ENCODE measurements at regions not wholly inside any gene's neighbourhood (a gene's known extent, or its start where the extent isn't known, plus 50 kb on each side); places are given as distances from the start of the nearest gene placed in this dataset.
A peak's percentile ranks its signal among the peaks of the same experiment; 100 is the strongest.

DNA sequence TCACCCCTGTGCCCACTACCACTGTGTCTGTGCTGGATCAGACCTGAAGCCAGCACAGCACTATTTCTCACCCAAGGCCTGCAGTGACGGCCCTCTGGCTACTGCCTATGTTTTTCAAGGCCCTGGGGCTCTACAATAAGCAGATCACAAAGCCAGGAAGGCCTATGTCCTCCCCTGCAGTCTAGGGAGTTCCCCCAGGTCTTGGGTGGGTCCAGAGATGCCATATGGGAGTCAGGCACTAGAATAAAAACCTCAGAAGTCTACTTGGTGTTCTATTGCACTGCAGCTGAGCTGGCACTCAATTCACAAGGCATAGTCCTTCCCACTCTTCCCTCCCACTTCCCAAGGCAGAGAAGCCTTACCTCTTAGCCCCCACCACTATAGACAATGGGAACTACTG lies 107.1 kb downstream of the FBXO4 start:
- H3K27ac ChIP-seq (ENCODE audit: low read depth, low read length), result no peak overlapping the region
- no peak overlapping the region for H2AFZ ChIP-seq (ENCODE audit: low read length, unreplicated experiment)
- H3K36me3 ChIP-seq (ENCODE audit: insufficient read depth, low read length), result no peaks in the 10 kb centered on the region
- no peaks in the 10 kb centered on the region for H3K79me2 ChIP-seq (ENCODE audit: control insufficient read depth, insufficient read depth, low read length, unreplicated experiment)
- H3K4me1 ChIP-seq (ENCODE audit: control insufficient read depth, insufficient read depth, low read length, unreplicated experiment), result no peaks in the 10 kb centered on the region
- H3K27me3 ChIP-seq (ENCODE audit: insufficient read depth, low read length), result peaks cover 39% of the 10 kb centered on the region
- H3K4me3 ChIP-seq (ENCODE audit: low read depth, low read length), result no peak overlapping the region

DNA sequence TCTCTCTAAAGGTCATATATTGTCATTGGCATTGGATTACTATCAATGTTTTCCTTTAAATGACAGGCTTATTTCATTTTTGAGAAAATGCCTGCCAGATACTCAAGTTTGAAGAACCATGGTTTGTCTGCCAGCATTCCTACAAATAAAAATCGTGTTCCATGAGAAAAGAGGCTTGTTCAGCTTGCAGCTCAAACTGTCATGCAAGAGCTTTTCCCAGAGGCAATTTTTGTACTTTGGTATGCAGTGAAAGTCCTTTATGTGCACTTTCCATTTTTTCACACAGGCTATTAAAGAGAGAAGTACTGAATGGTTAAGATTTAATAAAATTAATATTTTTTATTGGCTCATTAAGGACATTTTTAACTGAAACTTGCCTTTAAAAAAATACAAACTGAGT lies 110.4 kb downstream of the FBXO4 start:
- no peaks in the 10 kb centered on the region for H3K4me1 ChIP-seq (ENCODE audit: control insufficient read depth, insufficient read depth, low read length, unreplicated experiment)
- no peaks in the 10 kb centered on the region for H3K79me2 ChIP-seq (ENCODE audit: control insufficient read depth, insufficient read depth, low read length, unreplicated experiment)
- H3K4me3 ChIP-seq (ENCODE audit: low read depth, low read length), result no peak overlapping the region
- H3K27ac ChIP-seq (ENCODE audit: low read depth, low read length), result no peak overlapping the region
- H3K36me3 ChIP-seq (ENCODE audit: insufficient read depth, low read length), result no peaks in the 10 kb centered on the region
- H3K27me3 ChIP-seq (ENCODE audit: insufficient read depth, low read length), result peaks cover 45% of the 10 kb centered on the region
- H2AFZ ChIP-seq (ENCODE audit: low read length, unreplicated experiment), result no peak overlapping the region

DNA sequence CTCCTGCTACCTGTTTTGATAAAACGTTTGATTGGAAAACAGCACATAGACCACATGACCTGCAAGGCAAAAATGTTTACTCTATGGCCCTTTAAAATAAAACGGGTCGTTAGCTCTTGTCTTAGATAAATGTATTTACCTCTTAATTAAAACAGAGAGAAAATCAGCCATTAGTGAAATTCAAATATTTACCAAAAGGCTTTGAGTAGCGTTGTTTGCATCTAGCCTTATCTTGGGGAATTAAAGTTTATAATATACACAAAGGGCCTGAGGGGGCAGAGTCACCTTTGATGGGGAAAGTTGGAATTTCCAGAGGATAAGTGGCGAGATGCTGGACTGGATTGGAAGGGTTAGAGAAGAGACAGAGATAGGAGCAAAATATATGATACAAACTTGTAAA lies 111.3 kb downstream of the FBXO4 start:
- H3K36me3 ChIP-seq (ENCODE audit: insufficient read depth, low read length), result no peaks in the 10 kb centered on the region
- no peak overlapping the region for H3K4me3 ChIP-seq (ENCODE audit: low read depth, low read length)
- no peak overlapping the region for H3K27ac ChIP-seq (ENCODE audit: low read depth, low read length)
- no peaks in the 10 kb centered on the region for H3K4me1 ChIP-seq (ENCODE audit: control insufficient read depth, insufficient read depth, low read length, unreplicated experiment)
- H2AFZ ChIP-seq (ENCODE audit: low read length, unreplicated experiment), result no peak overlapping the region
- peaks cover 49% of the 10 kb centered on the region for H3K27me3 ChIP-seq (ENCODE audit: insufficient read depth, low read length)
- no peaks in the 10 kb centered on the region for H3K79me2 ChIP-seq (ENCODE audit: control insufficient read depth, insufficient read depth, low read length, unreplicated experiment)

DNA sequence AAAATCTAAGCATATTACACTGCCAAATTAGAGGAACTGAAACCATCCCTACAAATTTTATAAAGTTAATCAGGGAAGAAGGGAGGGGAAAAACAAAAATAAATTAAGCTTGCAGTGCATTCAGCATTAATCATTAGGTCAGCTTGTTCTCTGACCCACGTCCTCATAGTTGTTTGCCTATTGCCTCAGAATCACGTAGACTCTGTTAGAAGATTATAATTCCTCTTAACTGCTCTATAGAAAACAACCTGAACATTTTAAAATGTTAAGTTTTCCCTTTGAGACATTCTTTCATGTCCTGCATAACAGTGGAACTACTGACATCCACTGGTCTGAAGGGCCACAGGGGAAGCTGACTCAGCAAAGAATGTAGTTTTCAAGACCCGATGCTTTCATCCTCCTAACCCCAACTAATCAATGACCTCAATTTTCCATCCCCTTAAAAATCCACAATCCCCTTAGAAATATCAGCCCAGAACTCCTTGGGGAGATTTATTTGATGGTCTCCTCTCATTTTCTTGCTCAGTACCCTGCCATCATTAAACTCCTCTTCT lies 112.4 kb downstream of the FBXO4 start:
- Histone ChIP-seq H3K36me3 (ENCODE audit: insufficient read depth, low read length) (no peaks in the 10 kb centered on the region), H3K27me3 (ENCODE audit: insufficient read depth, low read length) (peaks cover 49% of the 10 kb centered on the region), H2AFZ (ENCODE audit: low read length, unreplicated experiment) (no peak overlapping the region), H3K27ac (ENCODE audit: low read depth, low read length) (no peak overlapping the region), H3K4me1 (ENCODE audit: control insufficient read depth, insufficient read depth, low read length, unreplicated experiment) (no peaks in the 10 kb centered on the region), H3K79me2 (ENCODE audit: control insufficient read depth, insufficient read depth, low read length, unreplicated experiment) (no peaks in the 10 kb centered on the region), H3K4me3 (ENCODE audit: low read depth, low read length) (no peak overlapping the region)

DNA sequence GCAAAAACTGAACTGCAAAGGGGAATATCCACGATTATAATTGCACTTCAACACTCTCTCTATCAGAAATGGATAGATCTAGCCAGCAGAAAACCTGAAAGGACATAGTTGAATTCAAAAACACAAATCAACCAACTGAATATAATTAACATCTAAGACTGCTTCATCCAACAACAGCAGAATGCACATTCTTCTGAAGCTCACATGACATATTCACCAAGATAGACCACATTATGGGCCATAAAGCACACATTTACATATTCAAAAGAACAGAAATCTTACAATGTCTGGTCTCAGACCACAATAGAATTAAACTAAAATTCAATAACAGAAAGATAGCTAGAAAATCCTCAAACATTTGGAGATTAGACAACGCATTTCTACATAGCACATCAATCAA lies 118.3 kb downstream of the FBXO4 start:
- no peaks in the 10 kb centered on the region for H3K4me1 ChIP-seq (ENCODE audit: control insufficient read depth, insufficient read depth, low read length, unreplicated experiment)
- no peaks in the 10 kb centered on the region for H3K79me2 ChIP-seq (ENCODE audit: control insufficient read depth, insufficient read depth, low read length, unreplicated experiment)
- no peak overlapping the region for H3K27ac ChIP-seq (ENCODE audit: low read depth, low read length)
- H2AFZ ChIP-seq (ENCODE audit: low read length, unreplicated experiment), result no peak overlapping the region
- peaks cover 23% of the 10 kb centered on the region for H3K27me3 ChIP-seq (ENCODE audit: insufficient read depth, low read length)
- H3K4me3 ChIP-seq (ENCODE audit: low read depth, low read length), result no peak overlapping the region
- no peaks in the 10 kb centered on the region for H3K36me3 ChIP-seq (ENCODE audit: insufficient read depth, low read length)

DNA sequence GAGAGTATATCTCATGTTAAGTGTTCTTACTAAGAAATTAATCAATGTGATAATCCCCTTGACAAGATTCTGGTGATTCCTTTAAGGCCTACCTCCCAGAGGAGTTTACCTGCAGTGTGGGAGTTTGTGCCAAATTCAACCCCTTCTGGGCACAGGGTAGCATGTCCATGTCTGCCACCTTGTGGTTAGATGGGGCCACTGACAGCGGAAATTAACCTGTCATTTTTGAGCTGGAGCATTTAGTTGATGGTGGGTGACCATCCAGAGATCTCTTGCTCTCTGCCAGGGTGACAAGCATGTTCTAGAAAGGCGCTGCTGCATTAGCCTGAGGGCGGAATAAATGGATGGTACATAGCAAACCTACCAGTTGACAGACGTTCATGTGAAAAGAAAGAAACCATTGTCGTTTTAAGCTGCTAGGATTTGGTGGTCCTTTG lies 132.2 kb downstream of the FBXO4 start:
- Histone ChIP-seq H3K4me3 (ENCODE audit: low read depth, low read length) (no peak overlapping the region), H3K4me1 (ENCODE audit: control insufficient read depth, insufficient read depth, low read length, unreplicated experiment) (no peaks in the 10 kb centered on the region), H3K36me3 (ENCODE audit: insufficient read depth, low read length) (no peaks in the 10 kb centered on the region), H3K79me2 (ENCODE audit: control insufficient read depth, insufficient read depth, low read length, unreplicated experiment) (no peaks in the 10 kb centered on the region), H3K27me3 (ENCODE audit: insufficient read depth, low read length) (no peaks in the 10 kb centered on the region), H3K27ac (ENCODE audit: low read depth, low read length) (no peak overlapping the region), H2AFZ (ENCODE audit: low read length, unreplicated experiment) (peak overlapping the region; percentile 71)

DNA sequence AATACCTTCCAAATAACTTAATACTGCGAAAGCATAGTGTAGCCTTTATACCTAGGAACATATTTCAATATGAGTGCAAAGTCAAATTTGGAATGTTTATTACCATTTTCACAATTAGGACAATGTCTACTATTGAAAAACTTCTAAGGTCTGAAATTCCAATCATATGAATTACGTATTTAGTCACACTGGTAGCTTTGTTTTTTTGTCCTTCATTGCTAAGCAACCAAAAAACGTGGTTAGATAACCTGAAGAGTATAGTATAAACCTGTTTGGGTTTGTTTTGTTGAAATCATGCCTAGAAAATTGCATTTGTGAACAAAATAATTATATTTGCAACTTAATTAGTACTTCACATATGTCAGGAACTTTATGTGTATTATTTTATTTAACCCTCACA lies 134.2 kb downstream of the FBXO4 start:
- Histone ChIP-seq H3K27ac (ENCODE audit: low read depth, low read length) (no peak overlapping the region), H3K36me3 (ENCODE audit: insufficient read depth, low read length) (no peaks in the 10 kb centered on the region), H3K4me1 (ENCODE audit: control insufficient read depth, insufficient read depth, low read length, unreplicated experiment) (no peaks in the 10 kb centered on the region), H3K4me3 (ENCODE audit: low read depth, low read length) (no peak overlapping the region), H2AFZ (ENCODE audit: low read length, unreplicated experiment) (no peak overlapping the region), H3K79me2 (ENCODE audit: control insufficient read depth, insufficient read depth, low read length, unreplicated experiment) (no peaks in the 10 kb centered on the region), H3K27me3 (ENCODE audit: insufficient read depth, low read length) (no peaks in the 10 kb centered on the region)

DNA sequence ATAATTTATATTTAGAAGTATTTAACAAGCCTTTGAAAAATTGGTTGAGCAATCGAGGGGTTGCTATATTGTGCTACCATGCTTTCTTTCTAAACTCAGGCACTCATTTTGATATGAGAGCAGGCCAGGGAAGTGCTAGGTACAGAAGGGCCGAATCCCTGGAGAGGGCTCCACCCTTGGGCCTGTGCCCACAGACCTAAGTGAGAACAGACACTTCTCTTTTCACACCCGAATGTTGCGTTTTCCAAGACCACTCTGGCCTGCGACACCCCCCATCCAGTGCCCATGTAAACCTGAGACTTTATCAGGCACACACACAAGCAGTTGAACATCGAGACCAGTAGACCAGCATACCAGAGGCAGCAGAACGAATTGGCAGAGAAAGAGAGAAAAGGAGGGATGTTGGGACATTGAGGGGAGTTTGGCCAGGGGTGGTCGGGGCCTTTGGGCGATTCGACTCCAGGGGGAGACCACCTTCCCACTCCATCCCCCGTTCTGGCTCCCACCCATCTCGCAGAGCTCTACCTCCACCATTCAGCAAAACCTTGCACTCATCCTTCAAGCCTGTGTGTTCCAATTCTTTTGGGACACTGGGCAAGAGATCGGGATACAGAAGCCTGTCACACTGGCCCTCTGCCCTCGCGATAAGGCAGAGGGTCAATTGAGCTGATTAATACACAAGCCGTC lies 134.8 kb downstream of the FBXO4 start:
- Histone ChIP-seq H3K36me3 (ENCODE audit: insufficient read depth, low read length) (no peaks in the 10 kb centered on the region), H3K27ac (ENCODE audit: low read depth, low read length) (no peak overlapping the region), H3K27me3 (ENCODE audit: insufficient read depth, low read length) (no peaks in the 10 kb centered on the region), H2AFZ (ENCODE audit: low read length, unreplicated experiment) (no peak overlapping the region), H3K4me1 (ENCODE audit: control insufficient read depth, insufficient read depth, low read length, unreplicated experiment) (no peaks in the 10 kb centered on the region), H3K79me2 (ENCODE audit: control insufficient read depth, insufficient read depth, low read length, unreplicated experiment) (no peaks in the 10 kb centered on the region), H3K4me3 (ENCODE audit: low read depth, low read length) (no peak overlapping the region)

DNA sequence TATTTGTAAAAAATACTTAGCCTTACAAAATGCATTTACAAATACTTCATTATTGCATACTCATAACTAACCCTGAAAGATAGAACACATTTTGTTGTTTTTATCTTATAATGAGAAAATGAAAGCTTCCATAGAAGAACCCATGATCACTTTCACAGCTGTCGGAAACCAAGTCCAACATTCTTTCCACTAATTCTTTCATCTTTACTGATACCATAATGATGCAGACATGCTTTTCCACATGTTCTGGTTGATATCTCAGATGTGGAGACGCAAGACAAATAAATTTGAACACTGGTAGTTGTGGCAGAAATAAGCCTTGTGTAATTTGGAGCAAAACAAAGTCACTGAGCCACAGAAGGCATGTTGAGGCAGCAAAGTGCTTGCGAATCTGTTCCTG lies 136.0 kb downstream of the FBXO4 start:
- no peaks in the 10 kb centered on the region for H3K27me3 ChIP-seq (ENCODE audit: insufficient read depth, low read length)
- no peaks in the 10 kb centered on the region for H3K36me3 ChIP-seq (ENCODE audit: insufficient read depth, low read length)
- no peak overlapping the region for H3K4me3 ChIP-seq (ENCODE audit: low read depth, low read length)
- no peaks in the 10 kb centered on the region for H3K79me2 ChIP-seq (ENCODE audit: control insufficient read depth, insufficient read depth, low read length, unreplicated experiment)
- H3K27ac ChIP-seq (ENCODE audit: low read depth, low read length), result no peak overlapping the region
- H3K4me1 ChIP-seq (ENCODE audit: control insufficient read depth, insufficient read depth, low read length, unreplicated experiment), result no peaks in the 10 kb centered on the region
- H2AFZ ChIP-seq (ENCODE audit: low read length, unreplicated experiment), result peak overlapping the region; percentile 80

DNA sequence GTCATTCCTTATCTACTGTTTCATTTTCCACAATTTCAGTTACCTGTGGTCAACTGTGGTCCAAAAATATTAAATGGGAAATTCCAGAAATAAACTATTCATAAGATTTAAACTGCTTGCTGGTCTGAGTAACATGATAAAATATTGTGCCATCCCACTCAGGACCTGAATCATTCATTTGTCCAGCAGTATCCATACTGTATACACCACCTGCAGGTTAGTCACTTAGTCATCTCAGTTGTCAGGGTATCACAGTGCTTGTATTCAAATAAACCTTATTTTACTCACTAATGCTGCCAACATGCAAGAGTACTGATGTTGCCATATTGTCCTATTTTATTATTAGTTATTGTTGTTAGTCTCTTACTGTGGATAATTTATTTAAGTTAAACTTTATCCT lies 139.7 kb downstream of the FBXO4 start:
- no peak overlapping the region for H3K4me3 ChIP-seq (ENCODE audit: low read depth, low read length)
- no peaks in the 10 kb centered on the region for H3K36me3 ChIP-seq (ENCODE audit: insufficient read depth, low read length)
- no peaks in the 10 kb centered on the region for H3K79me2 ChIP-seq (ENCODE audit: control insufficient read depth, insufficient read depth, low read length, unreplicated experiment)
- no peak overlapping the region for H2AFZ ChIP-seq (ENCODE audit: low read length, unreplicated experiment)
- no peaks in the 10 kb centered on the region for H3K4me1 ChIP-seq (ENCODE audit: control insufficient read depth, insufficient read depth, low read length, unreplicated experiment)
- H3K27me3 ChIP-seq (ENCODE audit: insufficient read depth, low read length), result no peaks in the 10 kb centered on the region
- no peak overlapping the region for H3K27ac ChIP-seq (ENCODE audit: low read depth, low read length)

DNA sequence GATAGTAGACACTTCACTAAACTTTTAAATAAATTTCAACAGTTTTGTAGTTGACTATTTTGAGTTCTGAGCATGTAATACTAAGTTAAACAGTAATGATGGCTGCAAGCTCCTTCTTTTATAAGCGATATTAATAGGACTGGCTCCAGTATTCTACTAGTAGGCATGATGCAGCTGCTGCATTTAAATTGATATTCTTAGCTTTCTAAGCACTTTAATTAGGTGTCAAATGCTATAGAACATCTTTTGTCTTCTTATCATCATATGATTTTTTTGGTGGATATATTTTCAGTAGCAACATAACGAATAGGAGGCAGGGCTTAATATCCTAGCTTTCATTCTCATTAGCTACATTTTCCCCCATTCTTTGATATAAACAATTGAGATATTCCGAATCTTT lies 141.1 kb downstream of the FBXO4 start:
- Histone ChIP-seq H3K4me3 (ENCODE audit: low read depth, low read length) (no peak overlapping the region), H3K27ac (ENCODE audit: low read depth, low read length) (no peak overlapping the region), H3K27me3 (ENCODE audit: insufficient read depth, low read length) (peaks cover 9% of the 10 kb centered on the region; the same call in 1 of the 2 replicates), H3K4me1 (ENCODE audit: control insufficient read depth, insufficient read depth, low read length, unreplicated experiment) (no peaks in the 10 kb centered on the region), H3K36me3 (ENCODE audit: insufficient read depth, low read length) (no peaks in the 10 kb centered on the region), H2AFZ (ENCODE audit: low read length, unreplicated experiment) (no peak overlapping the region), H3K79me2 (ENCODE audit: control insufficient read depth, insufficient read depth, low read length, unreplicated experiment) (no peaks in the 10 kb centered on the region)

All from ACC112 (cell line).